Fibroblast of lung (primary cell): ENCODE measurements at regions not wholly inside any gene's neighbourhood (a gene's known extent, or its start where the extent isn't known, plus 50 kb on each side); places are given as distances from the start of the nearest gene placed in this dataset.

Experiments
- DNase-seq, 2 donors: peaks; one replicate each; pipeline versions ENCODE4 v3.0.0 to v3.0.0-alpha.2; 2010; ENCODE audit warnings: low read depth in 2 of 2
- H2AFZ ChIP-seq: 2 replicates; pipeline ENCODE4 v1.5.1; 2012; ENCODE audit warnings: low read length, control low read depth, inconsistent platforms
- H3K27ac ChIP-seq: 2 replicates; pipeline ENCODE4 v1.5.1; 2011; ENCODE audit warnings: low read length, control low read depth; ENCODE audit not compliant: insufficient read depth
- H3K27me3 ChIP-seq: 2 replicates; pipeline ENCODE4 v1.5.1; 2011; ENCODE audit warnings: mild to moderate bottlenecking, low read length; ENCODE audit not compliant: control insufficient read depth, insufficient read depth
- H3K36me3 ChIP-seq: 2 replicates; pipeline ENCODE4 v1.5.1; 2011; ENCODE audit warnings: low read length; ENCODE audit not compliant: control insufficient read depth, insufficient read depth
- H3K4me1 ChIP-seq: 2 replicates; pipeline ENCODE4 v1.5.1; 2011; ENCODE audit warnings: low read length; ENCODE audit not compliant: control insufficient read depth, insufficient read depth; ENCODE audit errors: extremely low read depth
- H3K4me2 ChIP-seq: 2 replicates; pipeline ENCODE4 v1.5.1; 2011; ENCODE audit warnings: low read length, control low read depth; ENCODE audit not compliant: insufficient read depth; ENCODE audit errors: extremely low read depth
- H3K4me3 ChIP-seq, 4 experiments: fragments of 200-600 bp in 1 of 4; sonication (generic) in 1 of 4; replicated peaks in 1 of 4; 2 replicates each; pipeline ENCODE4 v1.5.1; 2011 to 2016; ENCODE audit warnings: low read length in 4 of 4, low read depth in 3 of 4, mild to moderate bottlenecking in 3 of 4, control low read depth in 2 of 4, inconsistent platforms in 1 of 4, mixed read lengths in 1 of 4; ENCODE audit not compliant: insufficient read depth in 1 of 4; ENCODE audit errors: control extremely low read depth in 1 of 4
- H3K79me2 ChIP-seq: 2 replicates; pipeline ENCODE4 v1.5.1; 2012; ENCODE audit warnings: mild to moderate bottlenecking, low read length, inconsistent platforms; ENCODE audit not compliant: control insufficient read depth, insufficient read depth
- H3K9ac ChIP-seq: 2 replicates; pipeline ENCODE4 v1.5.1; 2011; ENCODE audit warnings: mild to moderate bottlenecking, low read length, control low read depth; ENCODE audit not compliant: insufficient read depth
- H3K9me3 ChIP-seq: 2 replicates; pipeline ENCODE4 v1.5.1; 2012; ENCODE audit warnings: low read depth, low read length; ENCODE audit not compliant: control insufficient read depth, insufficient read depth
- H4K20me1 ChIP-seq: 2 replicates; pipeline ENCODE4 v1.5.1; 2011; ENCODE audit warnings: low read length; ENCODE audit not compliant: control insufficient read depth, insufficient read depth; ENCODE audit errors: extremely low read depth
- CTCF ChIP-seq, 2 donors: IDR thresholded peaks in 1 of 2; conservative IDR thresholded peaks in 1 of 2; 1 replicate in 1 of 2; 2 replicates in 1 of 2; pipeline ENCODE4 v1.5.1; 2011 to 2012; ENCODE audit warnings: low read length in 2 of 2, control low read depth in 1 of 2, inconsistent platforms in 1 of 2, low read depth in 1 of 2, mild to moderate bottlenecking in 1 of 2
- EZH2 ChIP-seq: IDR thresholded peaks from 2 replicates; pipeline ENCODE4 v1.5.1; 2012; ENCODE audit warnings: low read length, control low read depth, mild to moderate bottlenecking; ENCODE audit errors: missing control alignments

GRCh38 chr1:199160521-199161318 lies 521.9 kb downstream of the PTPRC start:
- Histone ChIP-seq H3K9ac (no peak overlapping the region), H2AFZ (peak overlapping the region; percentile 23)

GRCh38 chr1:199161319-199161680 lies 522.5 kb downstream of the PTPRC start:
- Histone ChIP-seq H4K20me1 (no peaks in the 10 kb centered on the region), H3K79me2 (no peaks in the 10 kb centered on the region), H3K9me3 (no peaks in the 10 kb centered on the region), H3K36me3 (no peaks in the 10 kb centered on the region), H3K27me3 (no peaks in the 10 kb centered on the region), H2AFZ (no peak overlapping the region), H3K27ac (no peak overlapping the region), H3K4me3 (no peak overlapping the region), H3K4me1 (peaks cover 4% of the 10 kb centered on the region), H3K4me2 (no peak overlapping the region), H3K9ac (no peak overlapping the region)
- no peak for TF ChIP-seq EZH2
- TF ChIP-seq CTCF (conservative IDR thresholded peaks at IDR 0.05 in 1 of 2, IDR thresholded peaks at IDR 0.05 in 1 of 2; ENCODE audit: low read depth in 1 of 2, low read length in 2 of 2), result no peak
- DNase-seq, result no peak

More at GRCh38 chr1:199160521-199161318, 521.9 kb downstream of the PTPRC start:
- Histone ChIP-seq H3K79me2 (no peaks in the 10 kb centered on the region), H3K4me3 (no peak overlapping the region), H3K9me3 (no peaks in the 10 kb centered on the region), H3K4me1 (peaks cover 4% of the 10 kb centered on the region), H3K36me3 (no peaks in the 10 kb centered on the region), H4K20me1 (no peaks in the 10 kb centered on the region), H3K27me3 (no peaks in the 10 kb centered on the region), H3K4me2 (no peak overlapping the region), H3K27ac (no peak overlapping the region)
- no peak for DNase-seq
- TF ChIP-seq EZH2 (no peak), CTCF (conservative IDR thresholded peaks at IDR 0.05 in 1 of 2, IDR thresholded peaks at IDR 0.05 in 1 of 2; ENCODE audit: low read depth in 1 of 2, low read length in 2 of 2) (no peak)

- Histone ChIP-seq H3K9me3 (no peaks in the 10 kb centered on the region), H3K9ac (no peak overlapping the region), H2AFZ (no peak overlapping the region), H3K79me2 (no peaks in the 10 kb centered on the region), H3K4me3 (no peak overlapping the region), H3K36me3 (no peaks in the 10 kb centered on the region), H4K20me1 (no peaks in the 10 kb centered on the region), H3K4me1 (peaks cover 4% of the 10 kb centered on the region), H3K27ac (no peak overlapping the region), H3K4me2 (no peak overlapping the region), H3K27me3 (no peaks in the 10 kb centered on the region)
- no peak for DNase-seq
- TF ChIP-seq CTCF (conservative IDR thresholded peaks at IDR 0.05 in 1 of 2, IDR thresholded peaks at IDR 0.05 in 1 of 2; ENCODE audit: low read depth in 1 of 2, low read length in 2 of 2) (no peak), EZH2 (no peak)
Measured at GRCh38 chr1:199161766-199162303, 523.0 kb downstream of the PTPRC start.
